ENCODE measurements at regions not wholly inside any gene's neighbourhood (a gene's known extent, or its start where the extent isn't known, plus 50 kb on each side); places are given as distances from the start of the nearest gene placed in this dataset.

GRCh38 chr3:134302674-134303073 lies 52.0 kb upstream of the RYK start:
- no peak for DNase-seq (ENCODE audit: low read depth)

- peak; percentile 32 for DNase-seq (ENCODE audit: low read depth)
Observed at GRCh38 chr3:134300520-134300919, 49.9 kb upstream of the RYK start.

Measured in ELR (cell line).